ENCODE measurements at regions not wholly inside any gene's neighbourhood (a gene's known extent, or its start where the extent isn't known, plus 50 kb on each side); places are given as distances from the start of the nearest gene placed in this dataset.

DNA sequence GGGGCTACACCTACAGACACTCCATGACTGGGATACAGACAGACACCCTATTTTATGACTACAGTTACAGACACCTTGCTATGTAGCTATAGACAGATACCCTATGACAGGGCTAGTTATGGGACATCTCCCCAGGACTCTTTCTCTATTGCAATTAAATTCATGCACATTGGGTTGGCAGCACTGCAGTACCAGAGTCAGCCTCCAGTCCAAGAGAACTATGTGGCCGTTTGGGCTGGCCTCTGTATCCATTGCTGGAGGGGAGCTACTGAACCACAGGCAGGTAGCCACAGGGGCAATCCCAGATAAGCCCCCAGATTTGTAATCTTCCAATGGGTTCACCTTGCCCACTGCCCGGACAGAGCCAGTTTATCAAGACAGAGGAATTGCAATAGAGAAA, 108.4 kb upstream of the SPATA16 start:
- H3K9ac ChIP-seq (ENCODE audit: low read depth, low read length, poor library complexity, severe bottlenecking) = no peak overlapping the region
- H3K36me3 ChIP-seq (ENCODE audit: insufficient read depth, low read length) = no peaks in the 10 kb centered on the region
- no peak overlapping the region for H3K4me2 ChIP-seq (ENCODE audit: low read depth, low read length, poor library complexity, severe bottlenecking)
- no peaks in the 10 kb centered on the region for H3K27me3 ChIP-seq (ENCODE audit: insufficient read depth, low read length, poor library complexity, severe bottlenecking)
- no peak overlapping the region for H2AFZ ChIP-seq (ENCODE audit: low read length)
- H3F3A ChIP-seq (ENCODE audit: low read depth) = no peaks in the 10 kb centered on the region
- H3K4me3 ChIP-seq (ENCODE audit: low read length, poor library complexity, severe bottlenecking) = no peak overlapping the region
- H3K9me2 ChIP-seq (replicated peaks; ENCODE audit: low read depth, low read length) = 0 out of 2 replicates have a peak, but pooled peaks cover 3% of the 10 kb centered on the region
- H3K79me2 ChIP-seq (ENCODE audit: insufficient read depth, low read length) = no peaks in the 10 kb centered on the region
- H4K20me1 ChIP-seq (ENCODE audit: insufficient read depth, low read length, poor library complexity, severe bottlenecking) = no peaks in the 10 kb centered on the region
- TF ChIP-seq, protein P1, sequence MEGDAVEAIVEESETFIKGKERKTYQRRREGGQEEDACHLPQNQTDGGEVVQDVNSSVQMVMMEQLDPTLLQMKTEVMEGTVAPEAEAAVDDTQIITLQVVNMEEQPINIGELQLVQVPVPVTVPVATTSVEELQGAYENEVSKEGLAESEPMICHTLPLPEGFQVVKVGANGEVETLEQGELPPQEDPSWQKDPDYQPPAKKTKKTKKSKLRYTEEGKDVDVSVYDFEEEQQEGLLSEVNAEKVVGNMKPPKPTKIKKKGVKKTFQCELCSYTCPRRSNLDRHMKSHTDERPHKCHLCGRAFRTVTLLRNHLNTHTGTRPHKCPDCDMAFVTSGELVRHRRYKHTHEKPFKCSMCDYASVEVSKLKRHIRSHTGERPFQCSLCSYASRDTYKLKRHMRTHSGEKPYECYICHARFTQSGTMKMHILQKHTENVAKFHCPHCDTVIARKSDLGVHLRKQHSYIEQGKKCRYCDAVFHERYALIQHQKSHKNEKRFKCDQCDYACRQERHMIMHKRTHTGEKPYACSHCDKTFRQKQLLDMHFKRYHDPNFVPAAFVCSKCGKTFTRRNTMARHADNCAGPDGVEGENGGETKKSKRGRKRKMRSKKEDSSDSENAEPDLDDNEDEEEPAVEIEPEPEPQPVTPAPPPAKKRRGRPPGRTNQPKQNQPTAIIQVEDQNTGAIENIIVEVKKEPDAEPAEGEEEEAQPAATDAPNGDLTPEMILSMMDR (conservative IDR thresholded peaks at IDR 0.05; ENCODE audit: low read length) = no peak
- no peak for TF ChIP-seq EZH2phosphoT487 (IDR thresholded peaks at IDR 0.05; ENCODE audit: borderline replicate concordance)
- H3K4me1 ChIP-seq (ENCODE audit: insufficient read depth, low read length, poor library complexity, severe bottlenecking) = no peaks in the 10 kb centered on the region
- no peaks in the 10 kb centered on the region for H3K9me3 ChIP-seq (ENCODE audit: insufficient read depth, low read depth, low read length)

GRCh38 chr3:173241727-173242126, 100.7 kb upstream of the SPATA16 start:
- H4K20me1 ChIP-seq (ENCODE audit: insufficient read depth, low read length, poor library complexity, severe bottlenecking) = no peaks in the 10 kb centered on the region
- no peak overlapping the region for H3K9ac ChIP-seq (ENCODE audit: low read depth, low read length, poor library complexity, severe bottlenecking)
- no peaks in the 10 kb centered on the region for H3K4me1 ChIP-seq (ENCODE audit: insufficient read depth, low read length, poor library complexity, severe bottlenecking)
- no peak overlapping the region for H3K4me2 ChIP-seq (ENCODE audit: low read depth, low read length, poor library complexity, severe bottlenecking)
- H3K9me2 ChIP-seq (replicated peaks; ENCODE audit: low read depth, low read length) = 0 out of 2 replicates have a peak, but pooled peaks cover 3% of the 10 kb centered on the region
- H3K9me3 ChIP-seq (ENCODE audit: insufficient read depth, low read depth, low read length) = no peaks in the 10 kb centered on the region
- H3F3A ChIP-seq (ENCODE audit: low read depth) = no peaks in the 10 kb centered on the region
- H3K27me3 ChIP-seq (ENCODE audit: insufficient read depth, low read length, poor library complexity, severe bottlenecking) = no peaks in the 10 kb centered on the region
- H3K79me2 ChIP-seq (ENCODE audit: insufficient read depth, low read length) = no peaks in the 10 kb centered on the region
- no peak overlapping the region for H2AFZ ChIP-seq (ENCODE audit: low read length)
- no peak overlapping the region for H3K4me3 ChIP-seq (ENCODE audit: low read length, poor library complexity, severe bottlenecking)
- H3K36me3 ChIP-seq (ENCODE audit: insufficient read depth, low read length) = no peaks in the 10 kb centered on the region
- no peak for TF ChIP-seq EZH2phosphoT487 (IDR thresholded peaks at IDR 0.05; ENCODE audit: borderline replicate concordance)
- TF ChIP-seq, protein P1 (conservative IDR thresholded peaks at IDR 0.05; ENCODE audit: low read length) = no peak

DNA sequence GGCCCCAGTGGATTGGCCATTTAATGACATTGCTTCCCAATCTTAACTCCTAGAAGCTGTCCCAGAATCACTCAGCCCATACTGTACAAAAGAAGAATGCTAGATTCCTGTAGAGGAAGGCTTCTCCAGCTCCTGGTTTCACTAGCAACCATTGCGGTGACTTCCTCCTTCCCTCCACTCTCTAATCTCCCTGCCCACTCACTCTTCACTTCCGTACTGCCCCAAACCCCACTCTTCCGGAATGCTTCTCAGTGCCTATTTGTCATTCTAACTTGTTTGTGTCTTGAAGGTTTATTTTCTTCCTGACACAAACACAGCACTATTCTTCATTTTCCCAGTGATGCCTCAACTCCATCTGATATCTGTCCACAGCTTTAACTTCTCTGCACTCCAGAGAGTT, 97.1 kb upstream of the SPATA16 start:
- no peaks in the 10 kb centered on the region for H3K9me2 ChIP-seq (replicated peaks; ENCODE audit: low read depth, low read length)
- H3K4me3 ChIP-seq (ENCODE audit: low read length, poor library complexity, severe bottlenecking) = no peak overlapping the region
- H3K79me2 ChIP-seq (ENCODE audit: insufficient read depth, low read length) = no peaks in the 10 kb centered on the region
- H3K4me2 ChIP-seq (ENCODE audit: low read depth, low read length, poor library complexity, severe bottlenecking) = no peak overlapping the region
- H3K36me3 ChIP-seq (ENCODE audit: insufficient read depth, low read length) = no peaks in the 10 kb centered on the region
- H3K27me3 ChIP-seq (ENCODE audit: insufficient read depth, low read length, poor library complexity, severe bottlenecking) = no peaks in the 10 kb centered on the region
- H3K9ac ChIP-seq (ENCODE audit: low read depth, low read length, poor library complexity, severe bottlenecking) = no peak overlapping the region
- no peak overlapping the region for H2AFZ ChIP-seq (ENCODE audit: low read length)
- no peaks in the 10 kb centered on the region for H3K4me1 ChIP-seq (ENCODE audit: insufficient read depth, low read length, poor library complexity, severe bottlenecking)
- no peaks in the 10 kb centered on the region for H4K20me1 ChIP-seq (ENCODE audit: insufficient read depth, low read length, poor library complexity, severe bottlenecking)
- no peaks in the 10 kb centered on the region for H3F3A ChIP-seq (ENCODE audit: low read depth)
- no peaks in the 10 kb centered on the region for H3K9me3 ChIP-seq (ENCODE audit: insufficient read depth, low read depth, low read length)
- no peak for TF ChIP-seq EZH2phosphoT487 (IDR thresholded peaks at IDR 0.05; ENCODE audit: borderline replicate concordance)

DNA sequence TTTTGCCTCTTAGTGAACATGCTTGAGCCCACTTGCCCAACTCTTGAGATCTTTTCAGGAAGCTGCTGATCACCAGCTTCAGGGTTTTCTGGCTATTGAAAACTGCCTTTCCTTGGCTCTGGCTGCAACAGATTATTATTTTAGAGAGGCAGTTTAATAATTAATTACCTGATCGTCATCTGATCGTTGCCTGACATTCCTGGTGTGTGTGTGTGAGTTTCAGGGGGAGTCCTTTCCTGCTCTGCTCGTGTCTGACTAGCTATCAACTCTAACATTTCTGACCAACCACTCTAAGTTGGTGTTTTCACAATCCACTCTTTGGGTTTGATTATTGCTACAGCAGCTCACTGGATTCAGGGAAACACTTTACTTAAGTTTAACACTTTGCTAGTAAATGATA, 84.3 kb upstream of the SPATA16 start:
- H3K9me2 ChIP-seq (replicated peaks; ENCODE audit: low read depth, low read length) = no peaks in the 10 kb centered on the region
- no peak overlapping the region for H3K4me2 ChIP-seq (ENCODE audit: low read depth, low read length, poor library complexity, severe bottlenecking)
- H3K36me3 ChIP-seq (ENCODE audit: insufficient read depth, low read length) = no peaks in the 10 kb centered on the region
- H3K4me3 ChIP-seq (ENCODE audit: low read length, poor library complexity, severe bottlenecking) = no peak overlapping the region
- no peaks in the 10 kb centered on the region for H4K20me1 ChIP-seq (ENCODE audit: insufficient read depth, low read length, poor library complexity, severe bottlenecking)
- TF ChIP-seq EZH2phosphoT487 (IDR thresholded peaks at IDR 0.05; ENCODE audit: borderline replicate concordance) = no peak
- TF ChIP-seq, protein P1 (conservative IDR thresholded peaks at IDR 0.05; ENCODE audit: low read length) = no peak
- H3K9me3 ChIP-seq (ENCODE audit: insufficient read depth, low read depth, low read length) = no peaks in the 10 kb centered on the region
- H3K79me2 ChIP-seq (ENCODE audit: insufficient read depth, low read length) = no peaks in the 10 kb centered on the region
- H3K9ac ChIP-seq (ENCODE audit: low read depth, low read length, poor library complexity, severe bottlenecking) = no peak overlapping the region
- no peak overlapping the region for H2AFZ ChIP-seq (ENCODE audit: low read length)
- H3F3A ChIP-seq (ENCODE audit: low read depth) = no peaks in the 10 kb centered on the region
- no peaks in the 10 kb centered on the region for H3K27me3 ChIP-seq (ENCODE audit: insufficient read depth, low read length, poor library complexity, severe bottlenecking)
- no peaks in the 10 kb centered on the region for H3K4me1 ChIP-seq (ENCODE audit: insufficient read depth, low read length, poor library complexity, severe bottlenecking)
